ENCODE measurements at regions not wholly inside any gene's neighbourhood (a gene's known extent, or its start where the extent isn't known, plus 50 kb on each side); places are given as distances from the start of the nearest gene placed in this dataset.

- no peaks in the 10 kb centered on the region for H3K9me3 ChIP-seq (ENCODE audit: control insufficient read depth, insufficient read depth, low read length)
- H3K4me1 ChIP-seq (ENCODE audit: insufficient read depth, low read length), result no peaks in the 10 kb centered on the region
- no peak overlapping the region for H3K9ac ChIP-seq (ENCODE audit: low read depth, low read length)
- H3K36me3 ChIP-seq (ENCODE audit: insufficient read depth, low read length), result no peaks in the 10 kb centered on the region
Measured at GRCh38 chr5:99998319-99998718, 536.9 kb upstream of the FAM174A start.

- H3K36me3 ChIP-seq (ENCODE audit: insufficient read depth, low read length), result no peaks in the 10 kb centered on the region
- H3K4me1 ChIP-seq (ENCODE audit: insufficient read depth, low read length), result no peaks in the 10 kb centered on the region
- H3K9me3 ChIP-seq (ENCODE audit: control insufficient read depth, insufficient read depth, low read length), result no peaks in the 10 kb centered on the region
- H3K9ac ChIP-seq (ENCODE audit: low read depth, low read length), result no peak overlapping the region
Measured at GRCh38 chr5:99995407-99995806, 539.8 kb upstream of the FAM174A start.

DNA sequence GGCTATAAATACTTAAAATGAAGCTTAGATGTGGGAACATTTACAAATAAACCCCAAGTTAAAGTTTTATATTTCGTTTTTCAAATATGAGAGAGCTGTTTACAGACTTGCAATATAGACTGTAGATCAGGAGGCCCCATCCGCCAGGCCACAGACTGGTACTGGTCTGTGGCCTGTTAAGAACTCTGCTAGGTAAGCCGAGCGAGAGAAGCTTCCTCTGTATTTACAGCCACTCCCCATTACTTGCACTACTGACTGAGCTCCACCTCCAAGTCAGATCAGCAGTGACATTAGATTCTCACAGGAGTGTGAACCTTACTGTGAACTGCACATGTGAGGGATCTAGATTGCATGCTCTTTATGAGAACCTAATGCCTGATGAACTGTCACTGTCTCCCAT lies 561.4 kb upstream of the FAM174A start:
- Histone ChIP-seq H3K9ac (ENCODE audit: low read depth, low read length) (no peak overlapping the region), H3K4me1 (ENCODE audit: insufficient read depth, low read length) (no peaks in the 10 kb centered on the region), H3K9me3 (ENCODE audit: control insufficient read depth, insufficient read depth, low read length) (no peaks in the 10 kb centered on the region), H3K36me3 (ENCODE audit: insufficient read depth, low read length) (no peaks in the 10 kb centered on the region)

DNA sequence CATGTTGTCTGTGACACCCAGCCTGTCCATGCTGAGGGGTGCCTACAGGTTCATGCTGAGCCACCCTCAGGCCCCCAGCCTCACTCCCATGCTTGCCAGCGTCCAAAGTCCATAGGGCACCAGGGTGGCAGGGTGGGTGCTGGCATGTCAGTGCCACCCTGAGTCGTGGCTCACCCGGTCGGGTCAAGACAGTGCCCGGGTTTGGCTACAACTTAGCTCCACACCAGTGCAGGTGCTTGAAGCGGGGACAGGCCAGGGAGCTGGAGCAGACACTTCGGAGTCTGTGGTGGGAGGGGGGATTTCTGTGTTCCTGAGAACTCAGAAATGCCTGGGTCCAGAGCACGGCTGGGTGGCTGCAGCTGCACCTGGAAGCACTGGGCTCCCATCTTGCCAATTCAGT lies 579.2 kb upstream of the FAM174A start:
- no peak overlapping the region for H3K9ac ChIP-seq (ENCODE audit: low read depth, low read length)
- H3K9me3 ChIP-seq (ENCODE audit: control insufficient read depth, insufficient read depth, low read length), result no peaks in the 10 kb centered on the region
- no peaks in the 10 kb centered on the region for H3K4me1 ChIP-seq (ENCODE audit: insufficient read depth, low read length)
- H3K36me3 ChIP-seq (ENCODE audit: insufficient read depth, low read length), result no peaks in the 10 kb centered on the region

GRCh38 chr5:99955006-99955405 lies 580.2 kb upstream of the FAM174A start:
- Histone ChIP-seq H3K9me3 (ENCODE audit: control insufficient read depth, insufficient read depth, low read length) (no peaks in the 10 kb centered on the region), H3K9ac (ENCODE audit: low read depth, low read length) (no peak overlapping the region), H3K36me3 (ENCODE audit: insufficient read depth, low read length) (no peaks in the 10 kb centered on the region), H3K4me1 (ENCODE audit: insufficient read depth, low read length) (no peaks in the 10 kb centered on the region)

- no peaks in the 10 kb centered on the region for H3K9me3 ChIP-seq (ENCODE audit: control insufficient read depth, insufficient read depth, low read length)
- H3K4me1 ChIP-seq (ENCODE audit: insufficient read depth, low read length), result no peaks in the 10 kb centered on the region
- no peak overlapping the region for H3K9ac ChIP-seq (ENCODE audit: low read depth, low read length)
- H3K36me3 ChIP-seq (ENCODE audit: insufficient read depth, low read length), result no peaks in the 10 kb centered on the region
Measured at GRCh38 chr5:99949969-99950524, 585.1 kb upstream of the FAM174A start.

DNA sequence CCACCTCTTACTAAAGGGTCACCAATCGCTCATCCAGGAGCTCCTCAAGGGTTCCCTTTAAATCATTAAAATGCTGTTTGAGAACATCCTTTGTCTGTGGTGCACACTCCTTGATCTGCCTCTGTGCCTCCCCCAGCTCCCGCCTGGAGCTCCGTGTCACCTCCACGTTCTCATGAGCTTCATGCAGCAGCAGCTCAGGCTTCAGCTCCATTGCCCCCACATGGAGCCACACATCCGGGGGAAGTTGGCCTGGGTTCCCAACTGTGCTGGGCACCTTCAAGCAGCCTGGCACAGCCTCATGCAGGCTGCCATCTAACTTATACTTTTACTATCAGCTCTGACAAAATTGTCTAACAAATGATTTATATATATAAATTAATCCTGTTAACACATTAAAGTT lies 585.8 kb upstream of the FAM174A start:
- no peaks in the 10 kb centered on the region for H3K4me1 ChIP-seq (ENCODE audit: insufficient read depth, low read length)
- no peaks in the 10 kb centered on the region for H3K36me3 ChIP-seq (ENCODE audit: insufficient read depth, low read length)
- H3K9ac ChIP-seq (ENCODE audit: low read depth, low read length), result no peak overlapping the region
- no peaks in the 10 kb centered on the region for H3K9me3 ChIP-seq (ENCODE audit: control insufficient read depth, insufficient read depth, low read length)

GRCh38 chr5:99948850-99949249 lies 586.3 kb upstream of the FAM174A start:
- Histone ChIP-seq H3K9ac (ENCODE audit: low read depth, low read length) (no peak overlapping the region), H3K4me1 (ENCODE audit: insufficient read depth, low read length) (no peaks in the 10 kb centered on the region), H3K36me3 (ENCODE audit: insufficient read depth, low read length) (no peaks in the 10 kb centered on the region), H3K9me3 (ENCODE audit: control insufficient read depth, insufficient read depth, low read length) (no peaks in the 10 kb centered on the region)

DNA sequence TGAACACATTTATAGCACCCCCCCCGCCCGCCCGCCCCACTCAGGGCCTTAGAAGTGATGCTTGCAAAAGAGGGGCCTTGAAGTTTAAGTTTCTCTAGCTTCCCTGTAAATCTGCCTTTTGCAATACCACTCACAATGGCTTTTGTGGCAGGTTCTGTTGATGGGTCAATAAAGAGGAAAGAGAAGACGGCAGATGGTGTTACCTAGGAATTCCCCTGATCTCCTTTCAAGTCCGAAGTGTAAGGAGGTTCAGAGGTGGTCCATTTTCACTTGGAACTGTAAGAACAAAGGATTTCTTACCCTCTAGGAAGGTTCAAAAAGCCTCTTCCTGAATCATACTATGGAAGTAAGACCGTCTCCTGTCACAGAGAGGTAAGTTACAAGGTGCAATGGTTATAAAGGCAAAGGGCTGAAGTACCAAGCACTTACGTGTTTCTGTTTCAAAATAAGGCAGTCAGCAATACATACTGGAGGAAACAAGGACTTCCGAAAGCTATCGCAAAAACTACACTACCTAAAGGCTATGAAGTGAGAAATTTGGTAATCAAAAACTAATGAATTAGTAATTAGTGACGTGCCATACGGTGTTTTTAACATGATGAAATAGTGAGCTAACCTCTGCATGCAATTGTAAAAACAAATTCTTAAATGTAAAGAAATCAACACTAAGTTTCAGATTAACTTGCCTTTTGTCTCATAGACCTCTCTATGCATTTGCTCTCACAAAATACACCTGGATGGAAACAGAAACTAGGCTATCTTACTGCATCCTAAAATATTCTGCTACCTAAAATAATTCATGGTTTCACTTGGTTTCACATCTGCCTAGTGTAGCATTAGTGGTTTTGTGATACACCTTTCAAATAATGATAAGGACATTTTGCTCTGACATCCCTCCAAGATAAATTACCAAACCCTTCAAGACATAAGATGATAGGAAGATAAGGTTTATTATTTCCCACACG lies 589.4 kb upstream of the FAM174A start:
- Histone ChIP-seq H3K9ac (ENCODE audit: low read depth, low read length) (no peak overlapping the region), H3K4me1 (ENCODE audit: insufficient read depth, low read length) (no peaks in the 10 kb centered on the region), H3K9me3 (ENCODE audit: control insufficient read depth, insufficient read depth, low read length) (no peaks in the 10 kb centered on the region), H3K36me3 (ENCODE audit: insufficient read depth, low read length) (no peaks in the 10 kb centered on the region)

GRCh38 chr5:99940540-99940939 lies 594.6 kb upstream of the FAM174A start:
- Histone ChIP-seq H3K9me3 (ENCODE audit: control insufficient read depth, insufficient read depth, low read length) (no peaks in the 10 kb centered on the region), H3K4me1 (ENCODE audit: insufficient read depth, low read length) (no peaks in the 10 kb centered on the region), H3K36me3 (ENCODE audit: insufficient read depth, low read length) (no peaks in the 10 kb centered on the region), H3K9ac (ENCODE audit: low read depth, low read length) (no peak overlapping the region)

GRCh38 chr5:99936911-99937310 lies 598.3 kb upstream of the FAM174A start:
- Histone ChIP-seq H3K9me3 (ENCODE audit: control insufficient read depth, insufficient read depth, low read length) (no peaks in the 10 kb centered on the region), H3K4me1 (ENCODE audit: insufficient read depth, low read length) (no peaks in the 10 kb centered on the region), H3K36me3 (ENCODE audit: insufficient read depth, low read length) (no peaks in the 10 kb centered on the region), H3K9ac (ENCODE audit: low read depth, low read length) (no peak overlapping the region)

GRCh38 chr5:99929806-99930135 lies 605.4 kb upstream of the FAM174A start:
- no peaks in the 10 kb centered on the region for H3K9me3 ChIP-seq (ENCODE audit: control insufficient read depth, insufficient read depth, low read length)
- no peaks in the 10 kb centered on the region for H3K4me1 ChIP-seq (ENCODE audit: insufficient read depth, low read length)
- H3K9ac ChIP-seq (ENCODE audit: low read depth, low read length), result no peak overlapping the region
- H3K36me3 ChIP-seq (ENCODE audit: insufficient read depth, low read length), result no peaks in the 10 kb centered on the region

GRCh38 chr5:99929067-99929805 lies 605.9 kb upstream of the FAM174A start:
- no peaks in the 10 kb centered on the region for H3K9me3 ChIP-seq (ENCODE audit: control insufficient read depth, insufficient read depth, low read length)
- no peaks in the 10 kb centered on the region for H3K4me1 ChIP-seq (ENCODE audit: insufficient read depth, low read length)
- no peaks in the 10 kb centered on the region for H3K36me3 ChIP-seq (ENCODE audit: insufficient read depth, low read length)
- no peak overlapping the region for H3K9ac ChIP-seq (ENCODE audit: low read depth, low read length)

DNA sequence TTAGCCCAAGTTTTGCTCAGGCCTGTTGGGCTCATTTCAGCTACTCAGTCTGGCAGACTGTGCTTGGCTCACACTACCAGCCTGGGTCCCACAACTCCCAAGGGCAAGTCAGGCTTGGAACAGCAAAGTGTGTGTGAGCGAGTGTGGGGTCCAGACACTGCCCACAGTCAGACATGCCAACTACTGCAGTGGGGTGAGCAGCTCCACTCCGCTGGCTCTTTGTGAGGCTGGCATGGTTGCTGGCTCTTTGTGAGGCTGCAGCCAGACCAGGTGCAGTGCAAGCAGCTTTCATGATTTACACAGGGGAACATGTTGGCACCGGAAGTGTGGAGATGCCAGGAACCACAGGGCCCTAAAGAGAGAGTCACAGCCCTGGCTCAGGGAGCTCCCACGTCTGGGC lies 606.7 kb upstream of the FAM174A start:
- Histone ChIP-seq H3K36me3 (ENCODE audit: insufficient read depth, low read length) (no peaks in the 10 kb centered on the region), H3K9me3 (ENCODE audit: control insufficient read depth, insufficient read depth, low read length) (no peaks in the 10 kb centered on the region), H3K9ac (ENCODE audit: low read depth, low read length) (no peak overlapping the region), H3K4me1 (ENCODE audit: insufficient read depth, low read length) (no peaks in the 10 kb centered on the region)

- Histone ChIP-seq H3K4me1 (ENCODE audit: insufficient read depth, low read length) (no peaks in the 10 kb centered on the region), H3K9ac (ENCODE audit: low read depth, low read length) (no peak overlapping the region), H3K36me3 (ENCODE audit: insufficient read depth, low read length) (no peaks in the 10 kb centered on the region), H3K9me3 (ENCODE audit: control insufficient read depth, insufficient read depth, low read length) (no peaks in the 10 kb centered on the region)
Measured at GRCh38 chr5:99926463-99926862, 608.7 kb upstream of the FAM174A start.

All from ES-I3 (cell line).